PC-3 (cell line): ENCODE measurements at regions not wholly inside any gene's neighbourhood (a gene's known extent, or its start where the extent isn't known, plus 50 kb on each side); places are given as distances from the start of the nearest gene placed in this dataset.

Experiments
- ATAC-seq: fragments of 200-7000 bp; cut with Tn5 transposase; 2 replicates; pipeline ENCODE4 v1.9.1; 2020; ENCODE audit warnings: mild to moderate bottlenecking, moderate library complexity
- BruUV-seq: library from RNA; stranded (reverse); fragments of 400-500 nt; replicated peaks from 2 replicates; lab custom pipeline; 2021; lab: Mats Ljungman, UMichigan
- CTCF ChIA-PET: fragments of 300-600 bp; sonication (Branson Sonifier 250); formaldehyde crosslinking; loops from one replicate; lab custom pipeline; 2022; ENCODE audit warnings: antibody characterized with exemption; lab: Charles Lee
- POLR2A ChIA-PET: fragments of 300-600 bp; sonication (Branson Sonifier 250); formaldehyde crosslinking; loops from one replicate; lab custom pipeline; 2022; ENCODE audit warnings: antibody characterized with exemption; ENCODE audit not compliant: unreplicated experiment; lab: Charles Lee
- DNase-seq: peaks from one replicate; pipeline ENCODE4 v3.0.0-alpha.2; 2015
- H2AFZ ChIP-seq: fragments of 300-600 bp; sonication (generic); 2 replicates; pipeline ENCODE4 v1.6.0; 2016; ENCODE audit warnings: antibody characterized with exemption, low read length
- H3F3A ChIP-seq: fragments of 300-600 bp; sonication (generic); one replicate; pipeline ENCODE4 v1.6.0; 2017; ENCODE audit warnings: antibody characterized with exemption, low read length, control low read depth, mild to moderate bottlenecking; ENCODE audit not compliant: unreplicated experiment
- H3K27ac ChIP-seq: fragments of 300-600 bp; sonication (generic); 2 replicates; pipeline ENCODE4 v1.5.1; 2016; ENCODE audit warnings: mild to moderate bottlenecking, low read length
- H3K27me3 ChIP-seq: fragments of 300-600 bp; sonication (generic); 2 replicates; pipeline ENCODE4 v1.6.1; 2016; ENCODE audit warnings: low read length, mixed read lengths
- H3K36me3 ChIP-seq: fragments of 300-600 bp; sonication (generic); 2 replicates; pipeline ENCODE4 v1.6.1; 2016; ENCODE audit warnings: low read depth, mixed run types, low read length, mixed read lengths
- H3K4me1 ChIP-seq: fragments of 300-600 bp; sonication (generic); 2 replicates; pipeline ENCODE4 v1.5.1; 2016; ENCODE audit warnings: low read length; ENCODE audit not compliant: insufficient read depth
- H3K4me2 ChIP-seq: fragments of 300-600 bp; sonication (generic); 2 replicates; pipeline ENCODE4 v1.6.0; 2016; ENCODE audit warnings: low read length
- H3K4me3 ChIP-seq: fragments of 300-600 bp; sonication (generic); 2 replicates; pipeline ENCODE4 v1.5.1; 2016; ENCODE audit warnings: mild to moderate bottlenecking, low read length, mixed read lengths
- H3K79me2 ChIP-seq: fragments of 300-600 bp; sonication (generic); 2 replicates; pipeline ENCODE4 v1.6.1; 2017; ENCODE audit warnings: low read length, mixed read lengths
- H3K9ac ChIP-seq: fragments of 300-600 bp; sonication (generic); 2 replicates; pipeline ENCODE4 v1.6.0; 2016; ENCODE audit warnings: mild to moderate bottlenecking, low read length
- H3K9me2 ChIP-seq: fragments of 300-600 bp; sonication (generic); replicated peaks from 2 replicates; pipeline ENCODE4 v1.6.1; 2016; ENCODE audit warnings: mixed run types, low read length, mixed read lengths
- H3K9me3 ChIP-seq: fragments of 300-600 bp; sonication (generic); 2 replicates; pipeline ENCODE4 v1.6.1; 2016; ENCODE audit warnings: low read length, mixed read lengths
- H4K20me1 ChIP-seq: fragments of 300-600 bp; sonication (generic); 2 replicates; pipeline ENCODE4 v1.6.1; 2016; ENCODE audit warnings: low read length, mixed read lengths
- CTCF ChIP-seq: fragments of 300-600 bp; sonication (generic); conservative IDR thresholded peaks from 2 replicates; pipeline ENCODE4 v1.5.1; 2017; ENCODE audit warnings: antibody characterized with exemption, low read depth, mild to moderate bottlenecking, low read length
- EZH2 ChIP-seq: fragments of 300-600 bp; sonication (generic); IDR thresholded peaks from one replicate; pipeline ENCODE4 v1.6.1; 2017; ENCODE audit warnings: antibody characterized with exemption, mild to moderate bottlenecking, low read length; ENCODE audit not compliant: unreplicated experiment
- EZH2phosphoT487 ChIP-seq: fragments of 300-600 bp; sonication (generic); IDR thresholded peaks from 2 replicates; pipeline ENCODE4 v1.6.1; 2018; ENCODE audit warnings: mild to moderate bottlenecking, antibody characterized with exemption, low read length, borderline replicate concordance
- intact Hi-C: fragments of 100-400 bp; cut with micrococcal nuclease; formaldehyde crosslinking; loops from 2 replicates; pipeline ENCODE4 v1.9.0; 2023

- Histone ChIP-seq H3K79me2 (no peaks in the 10 kb centered on the region), H3K4me2 (no peak overlapping the region), H3K9ac (no peak overlapping the region), H3K27ac (no peak overlapping the region), H2AFZ (no peak overlapping the region), H3K4me1 (no peaks in the 10 kb centered on the region), H3K27me3 (no peaks in the 10 kb centered on the region), H4K20me1 (no peaks in the 10 kb centered on the region), H3F3A (no peaks in the 10 kb centered on the region), H3K9me3 (no peaks in the 10 kb centered on the region), H3K9me2 (no peaks in the 10 kb centered on the region), H3K36me3 (no peaks in the 10 kb centered on the region), H3K4me3 (no peak overlapping the region)
- BruUV-seq: no TSS peak
- intact Hi-C loops: no loop called here
- no peak for ATAC-seq
- TF ChIP-seq EZH2phosphoT487 (no peak), EZH2 (no peak), CTCF (no peak)
- ChIA-PET CTCF (interaction anchor here (1.1 kb wide), 1 partner anchor 222 kb away, joined by 4 read pairs; no protein-coding TSS in a partner anchor), POLR2A (no interaction called here)
- DNase-seq: no peak
Measured at GRCh38 chr3:168624892-168625448, 529.2 kb upstream of the GOLIM4 start.

- H3K9ac ChIP-seq: no peak overlapping the region
- H2AFZ ChIP-seq: no peak overlapping the region
- no peaks in the 10 kb centered on the region for H3K36me3 ChIP-seq
- no peaks in the 10 kb centered on the region for H3K79me2 ChIP-seq
- no peak overlapping the region for H3K27ac ChIP-seq
- no peaks in the 10 kb centered on the region for H3F3A ChIP-seq
- no peaks in the 10 kb centered on the region for H3K9me2 ChIP-seq
- BruUV-seq: no TSS peak
- CTCF ChIA-PET: interaction anchor here (0.6 to 1.0 kb wide), 2 partner anchors 113 to 375 kb away, joined by 3 read pairs; no protein-coding TSS in a partner anchor
- DNase-seq: peak; percentile 22
- no peaks in the 10 kb centered on the region for H3K4me1 ChIP-seq
- no peak for TF ChIP-seq CTCF
- TF ChIP-seq EZH2phosphoT487: no peak
- TF ChIP-seq EZH2: no peak
- no peaks in the 10 kb centered on the region for H3K27me3 ChIP-seq
- no peak overlapping the region for H3K4me2 ChIP-seq
- POLR2A ChIA-PET: no interaction called here
- H4K20me1 ChIP-seq: no peaks in the 10 kb centered on the region
- H3K4me3 ChIP-seq: no peak overlapping the region
- no peaks in the 10 kb centered on the region for H3K9me3 ChIP-seq
- intact Hi-C loops: no loop called here
- ATAC-seq: peak; percentile 81
Measured at GRCh38 chr3:168624195-168624594, 528.5 kb upstream of the GOLIM4 start.

GRCh38 chr3:168622795-168623194 is 527.1 kb upstream of the GOLIM4 start:
- Histone ChIP-seq H4K20me1 (no peaks in the 10 kb centered on the region), H3K4me3 (no peak overlapping the region), H3K27ac (no peak overlapping the region), H3K36me3 (no peaks in the 10 kb centered on the region), H3K79me2 (no peaks in the 10 kb centered on the region), H3K4me1 (no peaks in the 10 kb centered on the region), H3K27me3 (no peaks in the 10 kb centered on the region), H3K9me3 (no peaks in the 10 kb centered on the region), H3F3A (no peaks in the 10 kb centered on the region), H3K9me2 (no peaks in the 10 kb centered on the region), H3K9ac (no peak overlapping the region), H3K4me2 (no peak overlapping the region), H2AFZ (no peak overlapping the region)
- POLR2A ChIA-PET: no interaction called here
- BruUV-seq: no TSS peak
- intact Hi-C loops: no loop called here
- CTCF ChIA-PET: no interaction called here
- TF ChIP-seq EZH2phosphoT487 (no peak), EZH2 (no peak), CTCF (no peak)
- ATAC-seq (no peak), DNase-seq (no peak)
